Peyer's patch (tissue), 4 donors: ENCODE measurements at regions not wholly inside any gene's neighbourhood (a gene's known extent, or its start where the extent isn't known, plus 50 kb on each side); places are given as distances from the start of the nearest gene placed in this dataset.

ENCODE experiments used
- POLR2A ChIP-seq, 2 donors: fragments of 450-650 bp; IDR thresholded peaks; one replicate each; pipeline ENCODE4 v1.5.1; 2017; ENCODE audit warnings: antibody characterized with exemption in 2 of 2, mild to moderate bottlenecking in 2 of 2, moderate library complexity in 2 of 2
- TF ChIP-seq, protein P1 (sequence below), 6 experiments: fragments of 450-650 bp in 4 of 6; fragments of 200-600 bp in 2 of 6; sonication (generic) in 1 of 6; IDR thresholded peaks; one replicate each; pipeline ENCODE4 v1.5.1; 2017 to 2019; ENCODE audit warnings: antibody characterized with exemption in 6 of 6, mild to moderate bottlenecking in 3 of 6, moderate library complexity in 1 of 6

DNA sequence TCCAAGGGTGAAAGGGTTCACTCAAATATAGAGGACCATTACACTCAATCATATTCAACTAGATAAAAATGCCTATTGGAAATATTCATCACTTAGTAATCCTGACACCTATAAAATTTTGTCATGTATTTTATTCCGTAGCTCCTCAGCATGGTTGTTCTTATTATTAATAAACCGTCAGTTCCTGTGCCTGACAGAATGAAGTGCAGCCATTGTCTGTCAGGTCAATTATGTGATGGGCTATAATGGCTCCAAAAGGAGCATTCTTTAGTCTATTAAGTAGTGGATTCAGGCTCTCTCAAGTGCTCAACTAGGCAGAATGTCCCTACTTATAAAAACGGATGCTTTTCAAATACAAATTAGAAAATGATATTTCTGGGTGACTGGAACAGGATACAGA, 916.1 kb upstream of the ANO3 start:
- TF ChIP-seq, protein P1, sequence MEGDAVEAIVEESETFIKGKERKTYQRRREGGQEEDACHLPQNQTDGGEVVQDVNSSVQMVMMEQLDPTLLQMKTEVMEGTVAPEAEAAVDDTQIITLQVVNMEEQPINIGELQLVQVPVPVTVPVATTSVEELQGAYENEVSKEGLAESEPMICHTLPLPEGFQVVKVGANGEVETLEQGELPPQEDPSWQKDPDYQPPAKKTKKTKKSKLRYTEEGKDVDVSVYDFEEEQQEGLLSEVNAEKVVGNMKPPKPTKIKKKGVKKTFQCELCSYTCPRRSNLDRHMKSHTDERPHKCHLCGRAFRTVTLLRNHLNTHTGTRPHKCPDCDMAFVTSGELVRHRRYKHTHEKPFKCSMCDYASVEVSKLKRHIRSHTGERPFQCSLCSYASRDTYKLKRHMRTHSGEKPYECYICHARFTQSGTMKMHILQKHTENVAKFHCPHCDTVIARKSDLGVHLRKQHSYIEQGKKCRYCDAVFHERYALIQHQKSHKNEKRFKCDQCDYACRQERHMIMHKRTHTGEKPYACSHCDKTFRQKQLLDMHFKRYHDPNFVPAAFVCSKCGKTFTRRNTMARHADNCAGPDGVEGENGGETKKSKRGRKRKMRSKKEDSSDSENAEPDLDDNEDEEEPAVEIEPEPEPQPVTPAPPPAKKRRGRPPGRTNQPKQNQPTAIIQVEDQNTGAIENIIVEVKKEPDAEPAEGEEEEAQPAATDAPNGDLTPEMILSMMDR (IDR thresholded peaks at IDR 0.05): no peak
- TF ChIP-seq POLR2A (IDR thresholded peaks at IDR 0.05): no peak
